GM04504 (cell line): ENCODE measurements at regions not wholly inside any gene's neighbourhood (a gene's known extent, or its start where the extent isn't known, plus 50 kb on each side); places are given as distances from the start of the nearest gene placed in this dataset.
"Not testable (repeated sequence)": the region's sequence is repeated elsewhere in the genome, so short reads cannot be mapped to it uniquely, and the experiment has no call there.

ENCODE experiments used
- DNase-seq: peaks from one replicate; pipeline ENCODE4 v3.0.0-alpha.2; 2012; ENCODE audit warnings: low read depth

DNA sequence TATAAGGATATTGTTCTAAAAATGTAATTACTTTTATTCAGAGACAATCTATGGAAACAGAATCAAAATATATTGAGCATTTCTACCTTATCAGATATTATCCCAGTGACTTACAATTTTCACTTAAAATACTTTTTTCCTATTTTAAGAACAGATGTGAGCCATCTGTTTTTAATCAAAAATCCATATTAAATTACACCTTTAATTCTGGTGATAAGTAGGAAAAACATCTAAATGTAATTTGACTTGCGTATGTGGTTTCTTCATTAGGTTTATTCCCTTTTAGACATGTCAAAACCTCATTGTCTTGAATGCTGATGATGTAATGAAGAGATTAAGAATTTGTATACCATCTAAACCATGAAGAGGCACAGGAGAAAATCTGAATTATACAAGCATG is 1118.8 kb upstream of the TMPRSS15 start:
- no peak for DNase-seq

DNA sequence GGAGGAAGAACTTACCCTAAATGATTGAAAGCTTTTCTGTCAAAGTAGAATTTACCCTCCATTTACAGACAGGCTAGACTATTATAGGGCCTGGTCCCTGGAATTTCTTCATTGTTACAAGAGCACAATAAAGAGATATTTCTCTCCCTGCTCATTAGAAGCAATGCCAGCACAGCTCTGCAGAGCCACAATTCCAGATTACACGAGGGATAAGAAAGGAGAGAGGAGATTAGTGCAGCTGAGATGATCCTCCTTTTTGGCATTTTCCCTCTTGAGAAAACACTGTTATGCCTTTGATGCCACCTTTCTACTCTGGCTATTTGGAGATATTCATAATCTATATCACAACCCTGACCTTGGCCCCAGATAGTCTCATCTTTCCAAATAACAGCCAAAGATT is 1119.5 kb upstream of the TMPRSS15 start:
- no peak for DNase-seq

DNA sequence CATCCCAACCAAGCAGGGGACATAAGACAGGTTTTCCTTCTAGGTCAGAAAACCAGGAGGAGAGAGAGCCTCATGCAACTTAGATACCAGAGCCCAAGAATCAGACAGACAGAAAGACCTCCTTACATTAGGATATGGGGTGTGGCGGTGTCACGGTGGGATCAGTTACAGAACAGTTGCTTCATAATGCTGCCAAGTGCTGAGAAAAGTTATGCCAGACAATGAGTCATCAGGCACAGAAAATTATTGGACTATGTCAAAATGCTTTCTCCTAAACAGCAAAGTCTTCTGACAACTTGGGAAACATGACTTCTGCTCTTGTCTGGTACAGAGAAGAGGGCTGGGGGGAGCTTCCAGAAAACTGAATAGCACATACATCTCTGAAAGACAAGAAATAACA is 1120.2 kb upstream of the TMPRSS15 start:
- DNase-seq, result no peak

DNA sequence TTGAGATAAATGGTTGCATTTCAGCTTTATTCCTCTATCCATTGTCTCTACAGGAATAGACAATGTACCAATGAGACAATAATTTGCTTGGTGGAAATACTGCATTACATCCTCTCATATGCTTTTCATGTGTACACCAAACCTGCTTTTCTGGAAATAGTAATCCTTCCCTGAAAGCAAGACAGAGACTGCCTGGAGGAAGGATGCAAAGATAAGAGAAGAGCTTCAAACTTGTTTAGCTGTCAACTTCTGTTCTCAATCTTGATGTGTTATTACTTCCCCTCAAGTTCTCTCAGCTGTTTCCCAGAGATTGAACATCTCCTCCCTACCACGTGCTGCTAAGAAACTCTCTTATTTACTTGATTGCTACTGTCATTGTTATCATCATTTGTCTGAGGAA is 1125.4 kb upstream of the TMPRSS15 start:
- DNase-seq, result no peak

DNA sequence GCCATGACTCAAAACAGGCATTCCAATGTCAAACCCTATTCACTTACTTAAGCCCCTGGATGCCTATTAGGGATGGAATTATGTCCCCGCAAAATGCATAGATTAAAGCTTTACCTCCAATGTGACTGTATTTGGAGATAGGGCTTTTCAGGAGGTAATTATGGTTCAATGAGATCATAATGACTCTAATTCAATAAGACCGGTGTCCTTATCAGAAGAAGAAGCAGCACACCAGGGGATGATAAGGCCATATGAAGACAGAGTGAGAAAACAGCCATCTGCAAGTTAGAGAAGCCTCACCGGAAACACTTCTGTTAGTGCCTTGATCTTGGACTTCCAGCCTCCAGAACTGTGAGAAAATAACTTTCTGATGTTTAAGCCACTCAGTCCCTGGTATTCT is 1131.8 kb upstream of the TMPRSS15 start:
- no peak for DNase-seq

DNA sequence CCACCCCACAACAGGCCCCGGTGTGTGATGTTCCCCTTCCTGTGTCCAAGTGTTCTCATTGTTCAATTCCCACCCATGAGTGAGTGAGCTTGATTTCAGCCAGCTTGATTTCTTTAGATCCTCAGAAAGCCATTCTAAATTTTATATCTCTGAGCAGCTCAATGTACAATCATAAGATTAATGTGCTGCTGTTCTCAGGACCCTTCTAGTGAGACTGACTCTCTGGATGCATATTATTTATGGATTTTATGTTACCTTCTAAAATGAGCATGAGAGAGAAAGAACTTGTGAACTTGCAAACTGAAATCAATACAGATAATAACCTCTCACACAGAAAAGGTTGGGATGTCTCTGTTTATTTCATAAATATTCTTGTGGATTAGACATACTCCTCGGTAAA is 1133.5 kb upstream of the TMPRSS15 start:
- DNase-seq, result no peak

DNA sequence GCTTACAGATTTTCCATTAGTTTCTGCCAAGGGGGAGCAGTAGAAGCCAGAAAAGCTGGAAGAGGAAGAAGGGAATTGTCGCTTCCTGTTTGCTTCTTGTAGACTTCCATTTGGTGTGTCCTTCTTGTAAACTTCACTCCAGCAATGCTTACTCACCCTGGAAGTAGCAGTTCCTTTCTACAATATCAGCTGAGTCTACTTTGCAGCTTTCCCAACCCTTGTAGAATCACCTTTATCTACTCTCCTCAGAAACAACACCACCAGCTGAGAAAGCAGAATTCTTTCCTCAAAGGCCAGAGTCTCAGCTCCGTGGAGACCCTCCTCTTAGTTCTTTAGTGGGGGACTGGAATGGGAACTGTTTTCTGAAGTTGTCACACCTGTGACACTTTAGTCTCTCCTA is 1136.7 kb upstream of the TMPRSS15 start:
- DNase-seq, result no peak

DNA sequence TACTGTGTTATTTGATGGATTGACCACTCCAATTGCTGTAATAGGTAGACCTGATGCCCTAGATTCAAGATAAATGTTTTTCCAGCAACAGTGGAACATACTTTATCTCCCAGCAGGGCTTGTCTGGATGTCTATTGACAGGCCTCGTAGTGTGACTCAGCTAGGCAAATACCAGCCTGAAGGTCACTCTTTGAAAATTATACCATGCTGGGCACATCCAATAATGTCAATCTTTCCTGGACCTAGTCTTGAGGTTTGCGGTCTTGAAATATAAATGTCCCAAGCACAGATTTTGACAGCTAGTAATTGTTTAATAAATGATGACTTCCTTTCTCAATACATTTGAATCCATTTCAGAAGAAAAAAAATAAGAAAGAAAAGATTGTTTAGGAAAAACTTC is 1138.0 kb upstream of the TMPRSS15 start:
- no peak for DNase-seq

DNA sequence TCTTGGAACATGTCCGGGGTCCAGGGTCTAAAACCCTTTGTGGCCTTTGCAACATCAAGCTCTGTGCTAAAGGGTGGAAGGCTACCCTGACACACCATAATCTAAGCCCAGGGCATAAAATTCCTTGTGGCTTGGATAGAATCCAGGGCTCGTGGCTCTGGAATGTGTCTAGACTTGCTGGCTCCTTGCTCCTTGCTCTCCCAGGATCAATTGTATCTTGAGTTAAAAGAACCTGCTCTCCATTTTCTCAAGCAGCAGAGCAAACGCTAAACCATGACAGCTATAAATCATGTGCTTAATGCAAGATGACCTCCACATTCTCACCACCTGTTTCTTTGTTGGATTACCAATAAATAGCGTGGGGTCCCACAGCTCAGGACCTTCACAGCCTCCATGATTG is 1140.9 kb upstream of the TMPRSS15 start:
- not testable (repeated sequence) for DNase-seq

DNA sequence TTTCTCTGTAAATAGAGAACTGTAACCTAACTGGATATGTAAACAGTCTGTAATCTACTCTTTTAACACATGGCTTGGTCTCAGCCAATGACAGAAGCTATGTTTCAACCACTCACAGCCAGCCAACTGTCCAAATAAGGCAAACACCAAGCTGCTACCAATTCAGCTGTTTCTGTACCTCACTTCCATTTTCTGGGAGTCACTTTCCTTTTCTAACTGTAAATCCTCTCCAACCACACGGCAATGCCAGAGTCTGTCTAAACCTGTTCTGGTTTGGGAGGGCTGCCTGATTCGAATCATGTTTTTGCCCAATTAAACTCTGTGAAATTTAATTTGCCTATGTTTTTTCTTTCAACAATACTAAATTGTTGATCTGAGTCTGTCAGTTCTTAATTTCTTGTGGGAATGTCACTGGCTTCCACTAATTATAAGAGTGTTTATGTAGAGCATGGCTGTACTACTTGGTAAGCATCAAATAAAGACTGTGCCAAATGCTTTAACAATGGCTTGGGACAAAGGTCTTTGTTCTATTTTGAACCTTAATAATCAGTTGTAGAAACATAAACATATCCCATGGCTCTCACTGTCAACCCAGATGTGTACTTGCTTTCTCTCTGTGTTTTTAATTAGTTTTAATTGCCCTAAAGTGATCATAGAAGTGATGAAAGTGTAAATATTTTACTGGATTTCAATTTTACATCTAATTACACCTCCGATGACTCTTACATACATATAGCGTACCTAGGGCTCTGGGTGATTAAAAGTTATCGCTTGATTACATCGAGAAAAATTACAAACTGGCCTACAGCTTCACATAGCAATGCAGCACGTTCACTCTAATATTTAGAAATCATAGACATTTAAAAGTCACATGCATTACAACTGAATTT is 1144.6 kb upstream of the TMPRSS15 start:
- DNase-seq, result no peak

DNA sequence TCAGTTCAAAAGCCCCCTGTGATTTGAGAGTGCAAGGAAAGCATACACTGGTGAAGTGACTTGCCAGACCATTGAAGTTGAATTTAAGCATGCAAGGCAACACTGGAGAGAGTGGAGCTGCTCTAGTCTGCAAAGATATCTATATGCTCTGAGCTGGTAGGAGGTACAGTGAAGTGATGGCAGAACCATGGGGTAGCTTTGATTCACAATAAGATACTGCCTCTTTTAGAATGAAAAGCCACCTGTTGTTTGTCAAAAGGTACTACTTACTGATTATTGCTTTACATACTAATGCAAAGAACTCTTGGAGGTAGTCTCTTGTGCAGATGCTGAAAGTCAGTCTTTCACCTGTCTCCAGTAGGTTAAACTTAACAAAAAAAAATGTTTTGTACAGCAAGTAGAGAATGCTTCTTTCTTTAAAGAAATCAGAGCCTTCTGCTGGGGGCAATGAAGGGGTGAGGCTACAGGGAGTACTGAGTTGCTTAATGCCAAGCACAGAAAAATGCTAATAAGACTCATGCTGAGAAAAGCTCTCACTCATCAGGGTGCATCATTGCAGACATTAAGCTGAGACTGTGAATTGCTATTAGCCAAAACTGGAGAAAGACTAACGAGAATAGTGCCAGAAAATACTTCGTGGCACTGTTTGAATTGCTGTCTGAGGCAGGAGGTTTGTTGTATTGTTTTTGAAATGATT is 1150.5 kb upstream of the TMPRSS15 start:
- no peak for DNase-seq

DNA sequence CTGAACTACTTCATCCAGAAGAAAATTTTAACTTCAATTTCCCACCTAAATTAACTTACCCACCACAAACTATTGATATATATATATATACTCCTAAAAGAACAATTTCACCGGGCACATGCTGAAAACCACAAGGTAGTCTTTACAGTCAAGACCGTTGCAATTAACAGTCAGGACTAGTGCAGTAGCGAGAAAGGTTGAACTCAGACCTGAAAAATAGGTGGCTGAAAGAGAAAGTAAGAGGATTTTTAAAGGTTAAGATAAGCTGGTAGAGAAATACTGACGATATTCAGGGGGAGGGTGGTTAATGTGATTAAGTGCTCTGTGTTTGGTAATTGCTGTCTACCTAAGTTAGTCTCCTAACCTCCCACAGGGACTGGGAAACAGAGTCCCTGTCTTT is 1153.5 kb upstream of the TMPRSS15 start:
- DNase-seq, result no peak

DNA sequence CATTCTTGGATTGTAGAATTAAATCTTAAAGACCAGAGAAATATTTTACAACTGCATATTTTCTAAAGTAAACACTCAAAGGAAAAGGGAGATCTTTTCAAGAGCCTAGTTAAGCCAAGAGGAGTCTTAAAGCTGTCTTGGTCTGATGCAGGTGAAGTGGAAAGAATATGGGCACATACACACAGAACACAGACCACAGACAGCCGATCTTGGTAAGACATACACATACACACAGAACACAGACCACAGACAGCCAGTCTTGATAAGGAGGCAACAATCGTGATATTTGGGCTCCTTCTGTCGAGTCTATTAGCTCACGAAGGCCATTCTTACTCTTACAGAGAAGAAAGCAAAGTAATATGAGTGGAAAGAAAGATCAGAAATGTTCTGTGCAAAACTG is 1153.9 kb upstream of the TMPRSS15 start:
- no peak for DNase-seq

DNA sequence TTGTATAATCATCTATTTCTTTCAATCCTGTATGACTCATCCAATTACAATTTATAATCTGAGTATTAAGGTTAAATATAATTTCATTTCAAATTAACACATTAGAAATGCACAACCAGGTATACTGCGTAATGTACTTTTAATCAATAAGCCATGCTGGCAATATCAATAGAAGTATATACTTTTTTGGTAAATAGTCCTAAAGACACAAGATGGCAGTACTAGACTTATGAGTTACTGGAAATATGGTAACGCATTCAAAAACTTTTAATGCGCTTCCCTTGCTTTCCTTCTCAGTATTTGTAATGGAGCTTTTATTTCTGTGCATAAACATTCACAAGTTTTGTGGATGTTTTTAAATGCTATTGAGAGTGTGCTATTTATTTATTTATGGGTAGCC is 1162.0 kb upstream of the TMPRSS15 start:
- no peak for DNase-seq

DNA sequence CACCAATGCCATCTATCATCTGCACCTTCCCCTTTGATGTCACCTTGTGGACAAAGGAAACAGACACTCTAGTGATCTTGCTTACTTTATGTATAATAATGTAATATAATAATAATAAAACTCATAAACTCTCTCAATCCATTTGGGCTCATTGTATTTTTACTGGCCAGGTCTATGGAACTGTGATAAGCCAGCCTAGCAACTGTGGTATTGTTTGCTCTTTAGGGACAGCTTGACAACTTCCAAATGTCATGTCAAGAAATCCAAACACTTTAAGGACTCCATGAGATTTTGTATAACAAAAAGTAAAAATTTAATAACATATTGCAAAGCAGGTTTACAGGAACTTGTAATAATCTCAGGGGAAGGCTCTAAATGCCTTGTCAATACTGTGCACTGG is 1163.4 kb upstream of the TMPRSS15 start:
- no peak for DNase-seq

DNA sequence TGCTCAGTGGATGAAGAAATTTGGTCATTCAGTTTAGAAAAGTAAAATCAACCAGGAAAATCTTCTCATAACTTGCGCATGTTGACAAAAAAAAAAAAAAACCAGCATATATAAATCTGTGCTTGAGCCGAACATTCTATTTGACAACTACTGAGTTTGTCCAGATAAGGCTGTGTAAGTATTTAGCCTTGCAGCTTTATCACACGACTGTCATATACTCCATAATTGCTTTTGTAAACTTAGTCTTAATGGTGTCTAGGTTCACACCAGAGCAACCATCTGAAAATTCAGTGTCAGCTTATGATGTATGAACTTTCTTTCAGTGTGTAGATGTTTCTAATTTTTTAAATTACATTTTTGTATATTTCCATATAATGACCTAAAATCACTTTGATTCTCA is 1173.8 kb upstream of the TMPRSS15 start:
- no peak for DNase-seq

DNA sequence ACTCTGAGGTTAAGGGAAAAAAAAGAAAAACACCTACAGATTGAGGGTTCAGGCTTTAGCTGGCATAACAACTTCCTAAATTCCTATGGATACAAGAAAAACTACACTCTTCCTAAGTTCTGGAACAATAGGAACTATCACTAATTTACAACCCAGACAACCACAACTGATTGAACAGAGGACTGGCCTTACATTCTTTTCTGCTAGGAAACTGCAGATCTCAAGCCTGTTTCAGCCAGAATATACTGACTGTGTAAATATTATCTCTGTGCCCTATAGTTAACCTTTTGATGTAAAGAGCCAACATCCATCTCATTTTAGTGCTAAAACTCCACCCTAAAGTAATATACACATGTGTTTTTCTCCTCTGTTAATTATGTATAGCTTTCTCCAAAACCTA is 1186.5 kb upstream of the TMPRSS15 start:
- DNase-seq, result no peak

DNA sequence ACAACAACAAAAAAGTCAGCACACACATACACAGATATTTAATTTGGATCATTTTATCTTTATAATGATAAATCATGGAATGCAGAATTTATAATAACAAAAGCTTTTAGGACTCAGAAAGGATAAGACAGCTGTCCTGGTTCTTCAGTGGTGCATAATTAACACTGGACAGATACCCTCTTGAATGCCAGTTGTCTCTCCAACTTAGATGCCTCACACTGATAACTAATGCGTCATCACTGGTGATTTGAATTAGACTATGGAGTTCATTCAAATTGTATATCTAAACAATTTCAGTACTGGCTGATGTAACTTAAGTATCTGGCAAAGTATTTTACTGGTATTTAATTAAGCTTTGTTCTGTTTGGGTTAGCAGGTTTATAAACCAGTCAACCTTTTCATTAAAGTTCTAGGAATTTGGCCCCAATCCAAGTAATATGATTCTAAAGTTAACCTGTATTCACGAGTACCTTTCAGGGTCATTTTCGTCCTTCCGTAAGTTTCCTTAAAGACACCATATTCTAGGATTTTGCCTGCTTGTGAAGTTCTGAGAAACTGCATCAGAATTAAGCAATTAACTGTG is 1199.5 kb upstream of the TMPRSS15 start:
- DNase-seq, result no peak

DNA sequence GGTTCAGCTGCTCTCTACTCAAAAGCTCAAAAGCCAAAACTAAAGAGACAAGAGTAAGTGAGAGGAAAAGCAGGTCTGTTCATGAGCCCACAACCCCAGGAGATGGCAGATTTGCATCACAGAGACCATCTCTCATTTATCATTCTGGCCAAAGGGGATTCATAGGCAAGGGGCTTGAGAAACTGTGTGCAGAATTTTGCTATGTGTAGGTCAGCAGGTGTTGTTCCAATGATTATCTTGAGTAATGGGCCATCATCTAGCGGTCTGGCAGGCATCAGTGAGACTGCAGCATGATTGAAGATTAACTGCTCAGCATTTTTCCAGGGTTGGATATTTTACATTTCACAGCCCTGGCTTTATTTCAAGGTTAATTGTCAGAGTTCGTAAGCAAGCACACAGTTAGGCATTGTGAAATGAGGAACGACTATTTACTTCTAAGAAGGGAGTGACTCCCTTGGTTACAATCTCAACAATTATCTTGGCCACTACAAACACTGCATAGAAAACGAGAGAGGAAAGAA is 1204.6 kb upstream of the TMPRSS15 start:
- DNase-seq, result no peak

DNA sequence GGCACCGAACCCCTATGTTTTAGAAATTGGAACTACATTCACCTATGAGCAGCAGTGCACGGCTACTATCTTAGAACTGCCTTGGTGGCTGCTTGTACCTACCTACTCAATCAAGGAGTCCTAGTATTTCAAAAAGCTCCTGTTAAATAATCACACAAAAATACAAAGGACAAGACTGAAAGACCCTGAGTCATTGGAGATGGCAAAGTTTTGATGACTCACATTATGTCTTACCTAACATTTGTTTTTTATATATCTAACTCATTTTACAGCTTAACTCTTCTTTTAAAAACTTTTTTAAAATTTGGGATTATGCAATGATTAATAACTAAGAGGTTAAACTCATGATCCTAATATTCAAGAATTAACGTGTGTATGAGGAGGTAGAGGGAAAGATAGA is 1206.0 kb upstream of the TMPRSS15 start:
- no peak for DNase-seq

DNA sequence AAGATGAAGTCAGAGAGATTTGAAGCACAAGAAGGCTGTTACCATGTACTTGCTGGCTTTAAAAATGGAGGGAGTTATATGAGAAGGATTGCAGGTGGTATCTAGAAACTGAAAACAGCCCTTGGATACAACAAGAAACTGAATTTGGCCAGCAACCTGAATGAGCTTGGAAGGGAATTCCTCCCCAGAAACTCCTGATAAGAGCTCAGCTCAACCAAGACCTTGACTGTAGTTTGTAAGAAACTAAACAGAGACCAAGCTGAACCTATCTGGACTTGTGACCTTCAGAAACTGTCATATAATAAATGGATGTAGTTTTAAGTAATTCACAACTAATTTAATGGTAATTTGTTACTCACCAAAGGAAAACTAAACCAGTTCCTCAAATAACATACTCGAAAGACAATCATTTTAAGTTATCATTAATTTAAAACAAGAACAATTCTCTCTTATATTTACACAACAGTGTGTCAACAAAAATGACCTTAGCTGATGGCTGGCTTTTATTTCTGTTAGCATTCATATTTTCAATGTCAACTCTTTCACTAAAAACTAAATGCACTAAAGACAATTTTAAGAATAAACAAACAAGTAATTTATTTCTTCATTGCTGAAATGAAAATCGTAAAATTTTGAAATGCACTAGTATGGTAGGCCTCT is 1218.4 kb upstream of the TMPRSS15 start:
- no peak for DNase-seq

DNA sequence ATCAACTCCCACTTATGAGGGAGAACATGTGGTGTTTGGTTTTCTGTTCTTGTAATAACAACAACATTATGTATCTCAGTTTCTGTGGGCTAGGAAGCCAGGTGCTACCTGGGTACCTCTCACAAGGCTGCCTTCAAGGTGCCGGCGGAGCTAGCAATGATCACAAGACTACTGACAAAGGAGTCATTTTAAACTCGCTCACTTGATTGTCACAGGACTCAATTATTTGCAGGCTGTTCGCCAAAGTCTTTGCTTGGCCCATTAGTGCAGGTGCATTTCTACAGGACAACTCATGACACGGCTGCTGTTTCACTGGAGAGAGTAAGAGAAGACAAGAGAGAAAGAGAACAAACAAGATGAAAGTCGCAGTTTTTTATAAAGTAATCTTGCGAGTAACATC is 1237.4 kb upstream of the TMPRSS15 start:
- DNase-seq, result no peak

DNA sequence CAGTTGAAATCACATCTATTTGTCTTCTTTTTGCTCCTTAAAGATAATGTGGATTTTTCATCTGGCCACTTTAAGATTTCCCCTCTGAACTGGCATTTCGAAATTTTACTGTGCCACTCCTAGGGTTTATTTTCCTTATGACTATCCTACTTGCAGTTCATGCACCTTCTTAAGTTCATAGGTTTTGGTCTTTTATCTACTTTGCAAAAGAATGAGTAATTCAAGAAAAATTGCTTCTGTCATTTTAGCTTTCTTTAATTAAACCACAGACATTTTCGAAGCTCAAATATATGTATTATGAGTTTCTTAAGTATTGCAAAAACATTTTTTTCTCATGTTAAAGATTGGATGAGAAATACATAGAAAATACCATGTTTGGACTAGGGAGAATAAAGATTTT is 1244.8 kb upstream of the TMPRSS15 start:
- no peak for DNase-seq
